H1 (cell line): ENCODE measurements at regions not wholly inside any gene's neighbourhood (a gene's known extent, or its start where the extent isn't known, plus 50 kb on each side); places are given as distances from the start of the nearest gene placed in this dataset.

Source experiments
- CTCF ChIA-PET: fragments of 300-600 bp; sonication (Branson Sonifier 250); formaldehyde crosslinking; loops from one replicate; lab custom pipeline; 2021; ENCODE audit not compliant: partially characterized antibody; lab: Charles Lee
- POLR2A ChIA-PET: fragments of 300-600 bp; sonication (Branson Sonifier 250); formaldehyde crosslinking; loops from one replicate; lab custom pipeline; 2021; ENCODE audit warnings: inconsistent platforms; ENCODE audit not compliant: partially characterized antibody; lab: Charles Lee
- DNase-seq, 2 experiments: peaks; one replicate each; pipeline versions ENCODE4 v3.0.0 to v3.0.0-alpha.2; 2010 to 2022; ENCODE audit warnings: low spot score in 2 of 2, low read depth in 1 of 2, mixed read lengths in 1 of 2
- FAIRE-seq: peaks from 2 replicates; lab custom pipeline; 2011; peaks lifted over from hg19 to GRCh38; lab: Jason Lieb, UNC
- H2AFZ ChIP-seq: 2 replicates; pipeline ENCODE4 v1.8.1; 2012; ENCODE audit warnings: low read length, inconsistent platforms
- H2AK5ac ChIP-seq: 2 replicates; pipeline ENCODE4 v1.6.1; 2013; ENCODE audit warnings: low read depth, low read length
- H2BK120ac ChIP-seq: replicated peaks from 2 replicates; pipeline ENCODE3; 2013; ENCODE audit warnings: low read depth, low read length, inconsistent platforms
- H2BK12ac ChIP-seq: 2 replicates; pipeline ENCODE4 v1.6.1; 2013; ENCODE audit warnings: low read depth, low read length
- H2BK15ac ChIP-seq: 2 replicates; pipeline ENCODE4 v1.6.1; 2013; ENCODE audit warnings: low read length
- H2BK20ac ChIP-seq: 2 replicates; pipeline ENCODE4 v1.6.1; 2013; ENCODE audit warnings: low read length
- H2BK5ac ChIP-seq: 2 replicates; pipeline ENCODE4 v1.6.1; 2013; ENCODE audit warnings: low read depth, low read length
- H3K14ac ChIP-seq: 2 replicates; pipeline ENCODE4 v1.6.1; 2013; ENCODE audit warnings: inconsistent platforms; ENCODE audit not compliant: insufficient read length
- H3K18ac ChIP-seq: 2 replicates; pipeline ENCODE4 v1.6.1; 2013; ENCODE audit warnings: low read length; ENCODE audit errors: extremely low read depth
- H3K23ac ChIP-seq: 2 replicates; pipeline ENCODE4 v1.6.1; 2013; ENCODE audit warnings: inconsistent platforms; ENCODE audit not compliant: insufficient read length
- H3K23me2 ChIP-seq: 2 replicates; pipeline ENCODE4 v1.6.1; 2013; ENCODE audit warnings: low read depth, low read length
- H3K27ac ChIP-seq: 2 replicates; pipeline ENCODE4 v1.6.1; 2011; ENCODE audit warnings: low read depth, low read length, inconsistent platforms
- H3K27me3 ChIP-seq, 4 experiments: replicated peaks in 1 of 4; 1 replicate in 1 of 4; 2 replicates in 3 of 4; pipeline versions ENCODE4 v1.6.1 to v1.8.1; 2011 to 2013; ENCODE audit warnings: low read length in 3 of 4, mild to moderate bottlenecking in 3 of 4, inconsistent platforms in 2 of 4, mixed read lengths in 2 of 4, moderate library complexity in 1 of 4; ENCODE audit not compliant: control insufficient read depth in 3 of 4, insufficient read depth in 3 of 4; ENCODE audit errors: extremely low read depth in 1 of 4
- H3K36me3 ChIP-seq, 4 experiments: 2 replicates each; pipeline versions ENCODE4 v1.6.1 to v1.8.1; 2011 to 2013; ENCODE audit warnings: mild to moderate bottlenecking in 4 of 4, low read length in 3 of 4, moderate library complexity in 2 of 4, control low read depth in 1 of 4, inconsistent platforms in 1 of 4; ENCODE audit not compliant: insufficient read depth in 4 of 4, control insufficient read depth in 2 of 4
- H3K4ac ChIP-seq: replicated peaks from 2 replicates; pipeline ENCODE3; 2013; ENCODE audit warnings: low read length, low read depth, mixed read lengths, inconsistent platforms; ENCODE audit not compliant: insufficient read length
- H3K4me1 ChIP-seq, 4 experiments: replicated peaks in 1 of 4; 1 replicate in 1 of 4; 2 replicates in 3 of 4; pipeline versions ENCODE4 v1.6.1 to v1.8.1; 2011 to 2013; ENCODE audit warnings: low read length in 3 of 4, inconsistent platforms in 2 of 4, mixed read lengths in 1 of 4; ENCODE audit not compliant: insufficient read depth in 4 of 4, control insufficient read depth in 3 of 4
- H3K4me2 ChIP-seq, 2 experiments: 2 replicates each; pipeline versions ENCODE4 v1.6.1 to v1.8.1; 2011 to 2013; ENCODE audit warnings: low read depth in 2 of 2, low read length in 2 of 2, control low read depth in 1 of 2, inconsistent platforms in 1 of 2, mild to moderate bottlenecking in 1 of 2; ENCODE audit not compliant: insufficient read depth in 1 of 2
- H3K4me3 ChIP-seq, 4 experiments: fragments of 200-600, 300-600 bp in 1 of 4; sonication (generic), shearing (Covaris generic), sonication (Bioruptor Twin) in 1 of 4; 2 replicates each; pipeline versions ENCODE4 v1.5.1 to v1.8.1; 2011 to 2016; ENCODE audit warnings: low read length in 4 of 4, low read depth in 3 of 4, control low read depth in 2 of 4, inconsistent platforms in 2 of 4, mild to moderate bottlenecking in 2 of 4, mixed read lengths in 1 of 4, moderate library complexity in 1 of 4; ENCODE audit not compliant: insufficient read depth in 2 of 4; ENCODE audit errors: extremely low read depth in 1 of 4
- H3K56ac ChIP-seq: replicated peaks from 2 replicates; pipeline ENCODE3; 2013; ENCODE audit warnings: low read depth, mild to moderate bottlenecking, mixed read lengths, low read length, inconsistent platforms; ENCODE audit not compliant: insufficient read length
- H3K79me1 ChIP-seq: 2 replicates; pipeline ENCODE4 v1.6.1; 2013; ENCODE audit warnings: low read depth, low read length, control low read depth
- H3K79me2 ChIP-seq, 2 experiments: 2 replicates each; pipeline versions ENCODE4 v1.6.1 to v1.8.1; 2012 to 2013; ENCODE audit warnings: low read length in 2 of 2, mild to moderate bottlenecking in 2 of 2, inconsistent platforms in 1 of 2; ENCODE audit not compliant: insufficient read depth in 2 of 2, control insufficient read depth in 1 of 2
- H3K9ac ChIP-seq, 4 experiments: replicated peaks in 1 of 4; 1 replicate in 1 of 4; 2 replicates in 3 of 4; pipeline versions ENCODE4 v1.6.1 to v1.8.1; 2011 to 2013; ENCODE audit warnings: low read depth in 3 of 4, low read length in 3 of 4, control low read depth in 2 of 4, mild to moderate bottlenecking in 2 of 4, moderate library complexity in 2 of 4, inconsistent platforms in 1 of 4; ENCODE audit errors: extremely low read depth in 1 of 4
- H3K9me3 ChIP-seq, 2 experiments: 2 replicates each; pipeline versions ENCODE4 v1.6.1 to v1.8.1; 2012 to 2013; ENCODE audit warnings: mild to moderate bottlenecking in 2 of 2, moderate library complexity in 2 of 2, control low read depth in 1 of 2, inconsistent platforms in 1 of 2, low read depth in 1 of 2, low read length in 1 of 2, mixed read lengths in 1 of 2; ENCODE audit not compliant: insufficient read depth in 2 of 2
- H4K20me1 ChIP-seq, 2 experiments: replicated peaks in 1 of 2; 2 replicates each; pipeline versions ENCODE3 to v1.8.1; 2011 to 2013; ENCODE audit warnings: inconsistent platforms in 2 of 2, low read length in 2 of 2, mild to moderate bottlenecking in 1 of 2; ENCODE audit not compliant: insufficient read depth in 2 of 2, control insufficient read depth in 1 of 2
- H4K5ac ChIP-seq: 2 replicates; pipeline ENCODE4 v1.6.1; 2013; ENCODE audit warnings: low read length, low read depth, mixed read lengths, inconsistent platforms; ENCODE audit not compliant: insufficient read length
- H4K8ac ChIP-seq: 2 replicates; pipeline ENCODE4 v1.8.0; 2013; ENCODE audit warnings: mild to moderate bottlenecking, moderate library complexity, low read length, inconsistent platforms; ENCODE audit not compliant: insufficient read depth; ENCODE audit errors: extremely low read depth
- H4K91ac ChIP-seq: replicated peaks from 2 replicates; pipeline ENCODE3; 2013; ENCODE audit warnings: low read length, mixed read lengths, inconsistent platforms; ENCODE audit not compliant: insufficient read length
- BCL11A ChIP-seq, 2 experiments: IDR thresholded peaks; one replicate each; pipeline ENCODE4 v1.6.1; 2011; ENCODE audit warnings: low read depth in 2 of 2, low read length in 2 of 2, mild to moderate bottlenecking in 2 of 2
- CEBPB ChIP-seq: IDR thresholded peaks from 2 replicates; pipeline ENCODE4 v1.6.1; 2012; ENCODE audit warnings: low read depth, low read length
- EZH2 ChIP-seq: fragments of 200-600 bp; sonication (generic); IDR thresholded peaks from 2 replicates; pipeline ENCODE4 v1.7.1; 2012; ENCODE audit warnings: low read depth, mild to moderate bottlenecking, moderate library complexity, low read length, inconsistent platforms; ENCODE audit not compliant: severe bottlenecking
- HDAC2 ChIP-seq, 2 experiments: fragments of 300-600 bp in 1 of 2; sonication (generic) in 1 of 2; IDR thresholded peaks; 2 replicates each; pipeline ENCODE4 v1.6.1; 2011 to 2012; ENCODE audit warnings: low read depth in 2 of 2, low read length in 2 of 2, mild to moderate bottlenecking in 2 of 2, moderate library complexity in 2 of 2, borderline replicate concordance in 1 of 2, inconsistent platforms in 1 of 2
- PHF8 ChIP-seq: fragments of 200-600 bp; sonication (generic); conservative IDR thresholded peaks from 2 replicates; pipeline ENCODE4 v1.7.1; 2012; ENCODE audit warnings: low read depth, mild to moderate bottlenecking, inconsistent platforms, low read length, moderate library complexity
- POLR2A ChIP-seq, 2 experiments: IDR thresholded peaks; 1 replicate in 1 of 2; 2 replicates in 1 of 2; pipeline ENCODE4 v1.6.1; 2011; ENCODE audit warnings: low read depth in 2 of 2, low read length in 2 of 2, mild to moderate bottlenecking in 2 of 2; ENCODE audit errors: control extremely low read depth in 1 of 2
- POU5F1 ChIP-seq: IDR thresholded peaks from 2 replicates; pipeline ENCODE4 v1.6.1; 2011; ENCODE audit warnings: low read depth, mild to moderate bottlenecking, low read length, moderate library complexity
- RAD21 ChIP-seq, 2 experiments: IDR thresholded peaks in 1 of 2; conservative IDR thresholded peaks in 1 of 2; 2 replicates each; pipeline ENCODE4 v1.6.1; 2011; ENCODE audit warnings: low read depth in 2 of 2, low read length in 2 of 2, improper control_type of control experiment in 1 of 2, inconsistent platforms in 1 of 2, mild to moderate bottlenecking in 1 of 2, moderate library complexity in 1 of 2
- RFX5 ChIP-seq: IDR thresholded peaks from 2 replicates; pipeline ENCODE4 v1.6.1; 2011; ENCODE audit warnings: low read depth, low read length, improper control_type of control experiment, borderline replicate concordance
- RXRA ChIP-seq: IDR thresholded peaks from 2 replicates; pipeline ENCODE4 v1.6.1; 2011; ENCODE audit warnings: low read depth, mild to moderate bottlenecking, low read length, moderate library complexity; ENCODE audit not compliant: insufficient read depth
- SAP30 ChIP-seq: fragments of 300-600 bp; sonication (generic); IDR thresholded peaks from 2 replicates; pipeline ENCODE4 v1.7.1; 2012; ENCODE audit warnings: low read length, moderate library complexity, mild to moderate bottlenecking, inconsistent platforms; ENCODE audit not compliant: insufficient read depth, insufficient replicate concordance
- TAF7 ChIP-seq: optimal IDR thresholded peaks from 2 replicates; pipeline ENCODE3; 2011; ENCODE audit warnings: low read depth, mild to moderate bottlenecking, inconsistent platforms, low read length, moderate library complexity, borderline replicate concordance
- ZNF274 ChIP-seq: IDR thresholded peaks from 2 replicates; pipeline ENCODE4 v1.7.0; 2012; ENCODE audit warnings: low read length, borderline replicate concordance; ENCODE audit errors: extremely low read depth
- WGBS, 2 experiments: shearing (Covaris generic) in 1 of 2; methylation state at CpG; one replicate each; pipeline versions ENCODE4 v1.1.6 to v1.1.7; 2013 to 2015; ENCODE audit warnings: low lambda C conversion rate in 2 of 2, mixed read lengths in 2 of 2, inconsistent platforms in 1 of 2, low coverage in 1 of 2, missing lambda C conversion rate in 1 of 2; ENCODE audit not compliant: insufficient replicate concordance in 2 of 2, insufficient coverage in 1 of 2, insufficient read length in 1 of 2; ENCODE audit errors: extremely low coverage in 1 of 2, missing lambda C conversion rate in 1 of 2; 5-methylcytosine and 5-hydroxymethylcytosine counted together

DNA sequence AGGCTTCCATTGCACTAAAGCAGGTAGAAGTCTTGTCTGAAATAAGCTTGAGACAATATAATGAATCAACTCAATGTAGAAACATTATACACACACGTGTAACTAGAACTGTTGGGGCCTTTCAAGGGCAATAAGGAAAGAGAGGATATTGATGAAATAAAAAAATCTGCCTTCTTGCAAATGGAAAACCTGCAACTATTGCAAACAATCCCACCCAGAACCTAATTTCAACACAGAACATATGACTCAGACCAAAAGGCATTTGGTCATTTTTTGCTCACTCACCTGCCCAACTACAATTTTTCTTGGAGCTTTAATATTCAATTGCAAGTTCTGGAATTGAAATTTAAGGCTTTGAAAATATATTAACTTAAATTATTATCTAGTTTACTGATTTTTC, 900.1 kb downstream of the TTLL7 start:
- Histone ChIP-seq H2BK12ac (no peak overlapping the region), H2BK20ac (no peak overlapping the region), H3K9me3 (peaks cover 0 to 3% of the 10 kb centered on the region in 2 experiments; a peak in 1 of 4 replicates), H3K23me2 (no peaks in the 10 kb centered on the region), H4K91ac (no peak overlapping the region), H3K4me1 (peaks cover 1 to 6% (median 3%) of the 10 kb centered on the region in 4 experiments; a peak in 3 of 7 replicates), H2AK5ac (no peak overlapping the region), H2BK5ac (no peak overlapping the region), H4K8ac (no peak overlapping the region), H3K23ac (no peak overlapping the region), H4K20me1 (no peaks in the 10 kb centered on the region), H3K79me1 (no peaks in the 10 kb centered on the region), H3K36me3 (no peaks in the 10 kb centered on the region), H4K5ac (no peak overlapping the region), H2BK120ac (no peak overlapping the region), H3K4me2 (no peak overlapping the region), H3K4ac (no peak overlapping the region), H3K14ac (no peak overlapping the region), H3K18ac (no peak overlapping the region), H3K27me3 (no peaks in the 10 kb centered on the region), H3K9ac (no peak overlapping the region), H3K4me3 (no peak overlapping the region), H3K27ac (no peak overlapping the region), H2BK15ac (no peak overlapping the region), H3K79me2 (no peaks in the 10 kb centered on the region), H2AFZ (no peak overlapping the region), H3K56ac (no peak overlapping the region)
- no peak for DNase-seq
- no peak for FAIRE-seq
- ChIA-PET POLR2A (no interaction called here), CTCF (no interaction called here)
- 92% methylated on average over 1 of the region's 1 CpG; no CpG with 5 or more reads in 1 of the 2 experiments for WGBS, 2 experiments
- TF ChIP-seq CEBPB: no peak
- no peak for TF ChIP-seq EZH2
- TF ChIP-seq SAP30: no peak
- no peak for TF ChIP-seq TAF7
- TF ChIP-seq RXRA: no peak
- TF ChIP-seq POLR2A (IDR thresholded peaks at IDR 0.05; ENCODE audit: control extremely low read depth in 1 of 2, low read depth in 2 of 2, low read length in 2 of 2): no peak
- TF ChIP-seq RAD21 (IDR thresholded peaks at IDR 0.05 in 1 of 2, conservative IDR thresholded peaks at IDR 0.05 in 1 of 2; ENCODE audit: low read depth in 2 of 2, low read length in 2 of 2): no peak
- no peak for TF ChIP-seq POU5F1
- TF ChIP-seq PHF8: no peak
- no peak for TF ChIP-seq BCL11A (IDR thresholded peaks at IDR 0.05; ENCODE audit: low read depth in 2 of 2, low read length in 2 of 2)
- no peak for TF ChIP-seq HDAC2 (IDR thresholded peaks at IDR 0.05; ENCODE audit: borderline replicate concordance in 1 of 2, low read depth in 2 of 2, low read length in 2 of 2)
- no peak for TF ChIP-seq ZNF274
- TF ChIP-seq RFX5: no peak
